Motor neuron (in vitro differentiated cells): ENCODE measurements at regions not wholly inside any gene's neighbourhood (a gene's known extent, or its start where the extent isn't known, plus 50 kb on each side); places are given as distances from the start of the nearest gene placed in this dataset.

Experiments used
- ATAC-seq, 8 experiments: fragments of 200-7000 bp; cut with Tn5 transposase; replicated peaks in 6 of 8; 2 replicates each; pipeline ENCODE4 v1.8.0; 2021; ENCODE audit warnings: mild to moderate bottlenecking in 8 of 8, moderate library complexity in 8 of 8
- H3K27ac ChIP-seq, 2 donors: fragments of 250-450 bp; sonication (Bioruptor Pico); 2 replicates each; pipeline ENCODE4 v1.9.0; 2021; ENCODE audit warnings: antibody characterized with exemption in 2 of 2, mild to moderate bottlenecking in 2 of 2, moderate library complexity in 1 of 2
- H3K4me1 ChIP-seq, 2 donors: fragments of 250-450 bp; sonication (Bioruptor Pico); replicated peaks in 1 of 2; 2 replicates each; pipeline ENCODE4 v1.6.1; 2021; ENCODE audit warnings: antibody characterized with exemption in 2 of 2, mild to moderate bottlenecking in 2 of 2, moderate library complexity in 1 of 2
- H3K4me3 ChIP-seq, 5 donors: fragments of 250-450 bp; sonication (Bioruptor Pico); 2 replicates each; pipeline ENCODE4 v1.9.0; 2021; ENCODE audit warnings: antibody characterized with exemption in 5 of 5, mild to moderate bottlenecking in 5 of 5, moderate library complexity in 4 of 5
- WGBS, 10 experiments: fragments of 450-650 bp; shearing (Covaris generic); methylation state at CpG; one replicate each; pipeline ENCODE4 v1.0.0; 2022; 5-methylcytosine and 5-hydroxymethylcytosine counted together
- in situ Hi-C, 9 experiments: fragments of 400-800 bp; cut with MboI; loops; one replicate each; pipeline ENCODE4 v1.15.0; 2021; ENCODE audit warnings: low sequenced_read_pairs in 9 of 9, low pct_unique_long_range_greater_than_20kb in 2 of 9; ENCODE audit not compliant: unreplicated experiment in 9 of 9

DNA sequence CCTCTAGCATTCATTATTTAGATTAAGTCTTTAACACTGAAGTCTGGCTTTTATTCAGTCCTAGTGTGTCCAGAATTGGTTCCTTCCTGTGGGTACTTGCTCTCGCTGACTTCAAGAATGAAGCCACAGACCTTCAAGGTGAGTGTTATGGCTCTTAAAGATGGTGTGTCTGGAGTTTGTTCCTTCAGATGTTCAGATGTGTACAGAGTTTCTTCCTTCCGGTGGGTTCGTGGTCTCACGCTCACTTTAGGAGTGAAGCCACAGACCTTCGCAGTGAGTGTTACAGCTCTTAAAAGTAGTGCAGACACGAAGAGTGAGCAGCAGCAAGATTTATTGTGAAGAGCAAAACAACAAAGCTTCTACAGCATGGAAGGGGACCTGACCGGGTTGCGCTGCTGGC, 860.6 kb downstream of the STIM2 start:
- in situ Hi-C loops = no loop called here
- no peak overlapping the region for H3K4me3 ChIP-seq
- WGBS, 10 experiments = 0 to 100% (median 71%) methylated on average over 1 to 8 of the region's 8 CpGs; no CpG with 5 or more reads in 3 of the 10 experiments
- ATAC-seq = no peak
- H3K27ac ChIP-seq = no peak overlapping the region
- H3K4me1 ChIP-seq = no peaks in the 10 kb centered on the region

GRCh38 chr4:27728892-27729291, 868.3 kb downstream of the STIM2 start:
- ATAC-seq = no peak
- Histone ChIP-seq H3K4me3 (no peak overlapping the region), H3K27ac (no peak overlapping the region), H3K4me1 (no peaks in the 10 kb centered on the region)
- WGBS, 10 experiments = 0 to 100% (median 55%) methylated on average over 1 to 3 of the region's 3 CpGs; no CpG with 5 or more reads in 1 of the 10 experiments
- in situ Hi-C loops = no loop called here

DNA sequence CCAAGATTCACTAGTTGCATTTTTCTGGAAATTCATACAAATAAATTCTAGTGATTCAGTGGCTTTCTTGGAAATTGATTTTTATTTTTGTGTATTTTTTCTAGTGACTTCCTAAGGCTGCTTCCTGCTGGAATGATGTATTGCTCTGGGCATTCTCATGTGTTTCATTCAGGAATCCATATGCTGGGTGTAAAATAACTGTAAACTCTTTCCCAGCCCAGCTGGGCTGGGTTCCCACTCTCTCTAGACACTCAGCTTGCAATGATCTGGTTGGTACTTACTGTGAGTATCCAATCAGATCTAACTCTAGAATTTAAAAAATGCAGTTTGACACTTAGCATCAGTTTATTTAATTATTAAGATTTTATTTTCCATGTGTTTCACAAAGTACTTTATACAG, 882.2 kb downstream of the STIM2 start:
- Histone ChIP-seq H3K4me1 (no peaks in the 10 kb centered on the region), H3K4me3 (no peak overlapping the region), H3K27ac (no peak overlapping the region)
- ATAC-seq = no peak
- in situ Hi-C loops = no loop called here

GRCh38 chr4:27759611-27760575, 899.3 kb downstream of the STIM2 start:
- 8 to 92% (median 86%) methylated on average over 5 to 11 of the region's 11 CpGs for WGBS, 10 experiments
- no peak for ATAC-seq
- in situ Hi-C loops = no loop called here
- Histone ChIP-seq H3K27ac (no peak overlapping the region), H3K4me3 (no peak overlapping the region), H3K4me1 (no peaks in the 10 kb centered on the region)

DNA sequence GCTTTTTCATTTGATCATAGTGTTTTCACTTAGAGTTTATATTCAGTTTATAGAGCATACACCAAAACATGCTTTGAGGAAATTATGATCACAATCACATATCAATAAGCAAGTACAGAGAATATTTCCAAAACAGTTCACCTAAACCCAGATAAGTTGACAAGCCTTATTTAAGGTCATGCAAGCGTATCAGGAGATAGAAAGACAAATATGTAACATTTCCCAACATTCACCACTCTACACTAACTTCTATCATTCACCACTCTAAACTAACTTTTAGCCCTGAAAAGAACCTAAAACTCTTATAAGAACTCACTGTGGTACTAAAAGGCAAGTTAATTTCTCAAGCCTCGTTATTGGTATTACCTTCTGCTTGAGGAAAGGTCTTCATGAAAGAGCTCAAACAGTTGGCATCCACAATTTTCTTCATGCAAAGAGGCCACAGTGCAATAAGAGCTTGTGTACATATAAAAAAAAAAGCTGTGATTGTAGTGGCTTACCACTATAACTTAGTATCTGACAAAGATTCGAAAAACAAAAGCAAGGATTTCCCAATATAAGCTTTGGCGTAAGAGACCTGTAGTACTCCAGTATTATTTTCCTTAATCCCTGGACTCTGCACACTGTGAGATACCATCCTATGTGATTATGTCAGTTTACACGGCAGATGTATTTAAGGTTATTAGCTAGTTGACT, 903.3 kb downstream of the STIM2 start:
- Histone ChIP-seq H3K4me1 (no peaks in the 10 kb centered on the region), H3K27ac (no peak overlapping the region), H3K4me3 (no peak overlapping the region)
- in situ Hi-C loops = no loop called here
- WGBS, 10 experiments = 5 to 91% (median 72%) methylated on average over 1 to 5 of the region's 5 CpGs
- no peak for ATAC-seq

GRCh38 chr4:27764526-27764837, 903.8 kb downstream of the STIM2 start:
- H3K4me3 ChIP-seq = no peak overlapping the region
- in situ Hi-C loops = no loop called here
- 0 to 100% (median 30%) methylated on average over 1 to 4 of the region's 4 CpGs; no CpG with 5 or more reads in 1 of the 10 experiments for WGBS, 10 experiments
- H3K4me1 ChIP-seq = no peaks in the 10 kb centered on the region
- no peak for ATAC-seq
- H3K27ac ChIP-seq = no peak overlapping the region

DNA sequence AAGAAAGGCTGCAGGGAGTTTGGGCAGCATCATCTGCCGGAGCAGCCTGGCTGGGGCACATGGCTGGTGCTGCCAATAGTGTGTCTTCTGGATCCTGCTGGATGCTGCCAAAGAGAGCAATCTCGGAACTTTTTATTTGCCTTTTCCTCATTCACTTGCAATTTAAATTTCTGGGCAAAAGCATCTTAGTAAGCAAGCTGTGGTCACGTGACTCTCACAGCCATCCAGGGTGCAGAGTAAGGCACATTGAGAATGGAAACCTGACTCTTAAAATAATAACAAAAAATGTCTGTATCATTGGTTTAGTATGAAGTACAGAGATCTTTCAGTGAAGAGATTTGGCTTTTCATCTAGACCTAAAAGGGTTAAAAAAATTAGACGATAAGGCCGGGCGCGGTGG, 910.3 kb downstream of the STIM2 start:
- no peak for ATAC-seq
- Histone ChIP-seq H3K4me1 (no peaks in the 10 kb centered on the region), H3K4me3 (no peak overlapping the region), H3K27ac (no peak overlapping the region)
- 8 to 100% (median 82%) methylated on average over 1 to 6 of the region's 7 CpGs; no CpG with 5 or more reads in 2 of the 10 experiments for WGBS, 10 experiments
- in situ Hi-C loops = no loop called here

GRCh38 chr4:27775156-27775555, 914.5 kb downstream of the STIM2 start:
- ATAC-seq = no peak
- Histone ChIP-seq H3K4me1 (no peaks in the 10 kb centered on the region), H3K4me3 (no peak overlapping the region), H3K27ac (no peak overlapping the region)
- WGBS, 10 experiments = 0 to 94% (median 48%) methylated on average over 1 to 3 of the region's 3 CpGs; no CpG with 5 or more reads in 2 of the 10 experiments
- in situ Hi-C loops = no loop called here

DNA sequence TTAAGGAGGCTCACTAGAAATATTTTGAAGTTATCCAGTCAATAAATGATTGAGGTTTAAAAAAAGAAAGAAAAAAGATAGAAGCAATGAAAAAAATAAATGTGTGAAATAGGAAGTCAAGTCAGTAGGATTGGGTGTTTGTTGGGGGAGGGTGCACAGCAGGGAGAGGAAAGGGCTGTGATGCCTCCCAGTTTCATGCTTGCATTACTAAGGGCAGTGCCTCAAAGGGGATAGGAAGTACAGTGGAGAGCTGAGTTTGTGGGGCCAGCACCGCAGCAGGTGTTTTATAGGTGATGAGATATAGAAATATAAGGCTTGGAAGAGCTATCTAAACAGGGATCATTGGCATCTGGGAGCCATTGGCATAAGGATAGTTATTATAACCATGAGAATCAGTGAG, 919.2 kb downstream of the STIM2 start:
- no peak for ATAC-seq
- H3K27ac ChIP-seq = no peak overlapping the region
- in situ Hi-C loops = no loop called here
- H3K4me1 ChIP-seq = no peaks in the 10 kb centered on the region
- H3K4me3 ChIP-seq = no peak overlapping the region
- WGBS, 10 experiments = 0 to 100% (median 50%) methylated on average over 1 of the region's 1 CpG; no CpG with 5 or more reads in 3 of the 10 experiments

DNA sequence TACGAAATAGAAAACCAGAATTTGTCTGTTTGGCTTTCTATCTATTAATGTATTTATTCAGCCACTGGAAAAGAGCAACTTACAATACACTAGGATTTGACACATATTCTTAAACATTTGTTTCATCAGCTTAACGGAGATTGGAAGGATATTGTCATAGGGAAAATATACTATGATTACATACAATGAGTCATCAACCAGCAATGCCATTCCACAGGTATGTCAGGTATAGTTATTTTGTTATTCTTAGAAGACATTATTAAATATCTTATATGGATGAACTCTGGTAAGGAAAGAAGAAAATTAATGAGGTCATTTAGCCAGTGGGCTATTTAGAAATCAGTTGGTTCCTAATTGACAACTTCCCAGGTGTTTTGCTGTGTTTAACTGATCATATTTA, 926.6 kb downstream of the STIM2 start:
- Histone ChIP-seq H3K4me1 (peaks cover 0 to 8% of the 10 kb centered on the region in 2 donors), H3K4me3 (no peak overlapping the region), H3K27ac (no peak overlapping the region)
- 6 to 100% (median 90%) methylated on average over 1 to 2 of the region's 2 CpGs; no CpG with 5 or more reads in 1 of the 10 experiments for WGBS, 10 experiments
- in situ Hi-C loops = no loop called here
- ATAC-seq = no peak

DNA sequence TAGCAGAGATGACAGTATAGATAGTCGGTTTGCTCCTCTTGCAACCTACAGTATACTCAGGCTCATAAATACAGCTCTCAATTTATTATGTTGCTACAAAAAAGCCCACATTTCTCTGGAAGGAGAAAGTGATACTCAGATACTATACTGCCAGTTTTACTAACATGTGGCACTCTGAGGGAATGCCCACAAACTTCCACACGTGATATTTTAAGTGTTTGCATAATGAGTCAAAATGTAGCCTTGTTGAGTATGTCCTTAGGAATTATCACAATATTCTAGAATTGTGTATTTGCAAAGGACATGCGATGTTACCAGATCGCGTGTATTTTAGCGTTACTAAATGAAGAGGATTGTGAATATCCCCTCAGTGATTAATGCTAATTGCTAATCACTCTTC, 929.1 kb downstream of the STIM2 start:
- ATAC-seq = peak in 2 of 8 experiments; percentile 25 to 42
- Histone ChIP-seq H3K27ac (no peak overlapping the region), H3K4me3 (no peak overlapping the region), H3K4me1 (peaks cover 0 to 8% of the 10 kb centered on the region in 2 donors)
- in situ Hi-C loops = no loop called here
- 37 to 95% (median 78%) methylated on average over 1 to 6 of the region's 6 CpGs for WGBS, 10 experiments

GRCh38 chr4:27790911-27791310, 930.3 kb downstream of the STIM2 start:
- in situ Hi-C loops = no loop called here
- no peak for ATAC-seq
- WGBS, 10 experiments = 0 to 100% (median 84%) methylated on average over 2 to 5 of the region's 5 CpGs
- peaks cover 0 to 8% of the 10 kb centered on the region in 2 donors for H3K4me1 ChIP-seq
- no peak overlapping the region for H3K4me3 ChIP-seq
- no peak overlapping the region for H3K27ac ChIP-seq

GRCh38 chr4:27791640-27792039, 931.0 kb downstream of the STIM2 start:
- WGBS, 10 experiments = 3 to 100% (median 89%) methylated on average over 2 to 4 of the region's 4 CpGs; no CpG with 5 or more reads in 1 of the 10 experiments
- Histone ChIP-seq H3K4me3 (no peak overlapping the region), H3K27ac (no peak overlapping the region), H3K4me1 (peaks cover 0 to 8% of the 10 kb centered on the region in 2 donors)
- ATAC-seq = no peak
- in situ Hi-C loops = no loop called here
